H1 (cell line): ENCODE measurements at regions not wholly inside any gene's neighbourhood (a gene's known extent, or its start where the extent isn't known, plus 50 kb on each side); places are given as distances from the start of the nearest gene placed in this dataset.

Experiments
- CBX8 ChIP-seq: fragments of 300-800, 300-1000 bp; sonication (generic); IDR thresholded peaks from 2 replicates; pipeline ENCODE4 v1.7.1; 2016; ENCODE audit warnings: low read depth, low read length, borderline replicate concordance
- CHD7 ChIP-seq: fragments of 300-600 bp; sonication (generic); IDR thresholded peaks from 2 replicates; pipeline ENCODE4 v1.7.1; 2012; ENCODE audit warnings: low read length, moderate library complexity, mild to moderate bottlenecking, inconsistent platforms; ENCODE audit not compliant: insufficient replicate concordance
- MAFK ChIP-seq: IDR thresholded peaks from 2 replicates; pipeline ENCODE4 v1.6.1; 2012; ENCODE audit warnings: low read depth, mild to moderate bottlenecking, improper control_type of control experiment, low read length

GRCh38 chr15:91572110-91572509 is 281.4 kb upstream of the SLCO3A1 start (continued):
- TF ChIP-seq CHD7: no peak
- TF ChIP-seq CBX8: no peak
- TF ChIP-seq MAFK: no peak
